GM12878 (cell line): ENCODE measurements at regions not wholly inside any gene's neighbourhood (a gene's known extent, or its start where the extent isn't known, plus 50 kb on each side); places are given as distances from the start of the nearest gene placed in this dataset.

ENCODE experiments used
- ATAC-seq: fragments of 200-7000 bp; cut with Tn5 transposase; 3 replicates; pipeline ENCODE4 v1.9.1; 2020; ENCODE audit warnings: mild to moderate bottlenecking, moderate library complexity
- BruUV-seq: library from RNA; stranded (reverse); fragments of 400-500 nt; replicated peaks from 2 replicates; lab custom pipeline; 2021; lab: Mats Ljungman, UMichigan
- CTCF ChIA-PET: fragments of 300-600 bp; sonication (Branson Sonifier 250); formaldehyde crosslinking; extraction: SDS; loops from one replicate; lab custom pipeline; 2021; ENCODE audit warnings: inconsistent platforms; lab: Yijun Ruan, JAX
- POLR2A ChIA-PET: fragments of 350-600 bp; formaldehyde crosslinking; extraction: SDS; loops from one replicate; lab custom pipeline; 2021; ENCODE audit warnings: inconsistent platforms; lab: Charles Lee
- RAD21 ChIA-PET: fragments of 300-600 bp; sonication (Branson Sonifier 250); formaldehyde crosslinking; loops from one replicate; lab custom pipeline; 2023; ENCODE audit warnings: antibody characterized with exemption; ENCODE audit not compliant: unreplicated experiment; lab: Charles Lee
- SMC1A ChIA-PET: fragments of 300-600 bp; sonication (Branson Sonifier 250); formaldehyde crosslinking; loops from one replicate; lab custom pipeline; 2023; ENCODE audit not compliant: unreplicated experiment, uncharacterized antibody; lab: Charles Lee
- DNase-seq: peaks from one replicate; pipeline ENCODE4 v3.0.0-alpha.2; 2011; ENCODE audit warnings: low read depth, low spot score
- FAIRE-seq: peaks from 3 replicates; lab custom pipeline; 2011; peaks lifted over from hg19 to GRCh38; lab: Jason Lieb, UNC
- H2AFZ ChIP-seq: 2 replicates; pipeline ENCODE4 v1.6.0; 2011; ENCODE audit warnings: low read depth, low read length, control low read depth; ENCODE audit not compliant: control insufficient read depth
- H3K27ac ChIP-seq: 2 replicates; pipeline ENCODE4 v1.5.1; 2011; ENCODE audit warnings: control low read depth; ENCODE audit not compliant: control insufficient read depth, insufficient read depth
- H3K27me3 ChIP-seq, 2 experiments: replicated peaks in 1 of 2; 2 replicates each; pipeline versions ENCODE4 v1.6.0 to v1.6.1; 2011; ENCODE audit warnings: low read length in 1 of 2; ENCODE audit not compliant: control insufficient read depth in 2 of 2, insufficient read depth in 2 of 2
- H3K36me3 ChIP-seq, 2 experiments: 2 replicates each; pipeline ENCODE4 v1.5.1; 2011; ENCODE audit warnings: low read length in 1 of 2; ENCODE audit not compliant: control insufficient read depth in 2 of 2, insufficient read depth in 2 of 2
- H3K4me1 ChIP-seq: 2 replicates; pipeline ENCODE4 v1.6.1; 2011; ENCODE audit warnings: mild to moderate bottlenecking, low read length, moderate library complexity, mixed read lengths; ENCODE audit not compliant: control insufficient read depth, insufficient read depth
- H3K4me2 ChIP-seq: 2 replicates; pipeline ENCODE4 v1.6.0; 2011; ENCODE audit warnings: control low read depth; ENCODE audit not compliant: control insufficient read depth, insufficient read depth
- H3K4me3 ChIP-seq: fragments of 200-600 bp; sonication (generic); 2 replicates; pipeline ENCODE4 v1.5.1; 2016
- H3K79me2 ChIP-seq: 2 replicates; pipeline ENCODE4 v1.6.0; 2011; ENCODE audit warnings: low read length; ENCODE audit not compliant: control insufficient read depth, insufficient read depth
- H3K9ac ChIP-seq: 2 replicates; pipeline ENCODE4 v1.8.0; 2011; ENCODE audit warnings: low read length, control low read depth, mixed read lengths; ENCODE audit not compliant: control insufficient read depth, insufficient read depth
- H3K9me3 ChIP-seq: replicated peaks from 3 replicates; pipeline ENCODE4 v1.5.1; 2011; ENCODE audit warnings: mild to moderate bottlenecking, low read length; ENCODE audit not compliant: control insufficient read depth, insufficient read depth
- H4K20me1 ChIP-seq: 2 replicates; pipeline ENCODE4 v1.6.0; 2011; ENCODE audit not compliant: control insufficient read depth, insufficient read depth
- BMI1 ChIP-seq: fragments of 450-650 bp; IDR thresholded peaks from 2 replicates; pipeline ENCODE4 v1.6.1; 2016; ENCODE audit warnings: mild to moderate bottlenecking, moderate library complexity, borderline replicate concordance
- JUND ChIP-seq: IDR thresholded peaks from 2 replicates; pipeline ENCODE4 v1.6.1; 2012; ENCODE audit warnings: low read depth, mild to moderate bottlenecking, low read length, improper control_type of control experiment, moderate library complexity
- MEF2B ChIP-seq: fragments of 450-650 bp; IDR thresholded peaks from 2 replicates; pipeline ENCODE4 v1.6.1; 2018; ENCODE audit warnings: mild to moderate bottlenecking, moderate library complexity; ENCODE audit not compliant: partially characterized antibody, poor library complexity, severe bottlenecking
- MTA2 ChIP-seq: fragments of 450-650 bp; IDR thresholded peaks from 2 replicates; pipeline ENCODE4 v1.6.1; 2016; ENCODE audit warnings: low read depth, mild to moderate bottlenecking, moderate library complexity
- NFYB ChIP-seq: IDR thresholded peaks from 2 replicates; pipeline ENCODE4 v1.6.1; 2011; ENCODE audit warnings: low read depth, mild to moderate bottlenecking, low read length, improper control_type of control experiment, moderate library complexity; ENCODE audit not compliant: insufficient read depth
- PML ChIP-seq: IDR thresholded peaks from 2 replicates; pipeline ENCODE4 v1.6.1; 2012; ENCODE audit warnings: low read length, inconsistent platforms
- POLR2AphosphoS2 ChIP-seq: IDR thresholded peaks from 2 replicates; pipeline ENCODE4 v1.6.1; 2011; ENCODE audit warnings: low read depth, mild to moderate bottlenecking, low read length, improper control_type of control experiment, moderate library complexity
- RUNX3 ChIP-seq: IDR thresholded peaks from 2 replicates; pipeline ENCODE4 v1.6.1; 2012; ENCODE audit warnings: low read length, inconsistent platforms
- ZNF207 ChIP-seq: fragments of 450-650 bp; IDR thresholded peaks from 2 replicates; pipeline ENCODE4 v1.6.1; 2014; ENCODE audit warnings: antibody characterized with exemption, mild to moderate bottlenecking, borderline replicate concordance
- ZNF24 ChIP-seq: fragments of 450-650 bp; IDR thresholded peaks from 2 replicates; pipeline ENCODE4 v1.6.1; 2017; ENCODE audit warnings: antibody characterized with exemption, mild to moderate bottlenecking
- WGBS: methylation state at CpG from one replicate; pipeline ENCODE4 v1.1.6; 2016; ENCODE audit warnings: low lambda C conversion rate; ENCODE audit not compliant: insufficient replicate concordance, insufficient coverage; ENCODE audit errors: missing lambda C conversion rate; 5-methylcytosine and 5-hydroxymethylcytosine counted together
- in situ Hi-C: fragments of 300-500 bp; cut with MboI; formaldehyde crosslinking; loops from 9 replicates; pipeline ENCODE4 v1.14.3; 2018; ENCODE audit warnings: mixed read lengths
- intact Hi-C: fragments of 100-400 bp; cut with micrococcal nuclease; formaldehyde crosslinking; loops from one replicate; pipeline ENCODE4 v1.14.2; 2022; ENCODE audit not compliant: unreplicated experiment
- TF ChIP-seq, protein P1 (sequence below): fragments of 450-650 bp; IDR thresholded peaks from 2 replicates; pipeline ENCODE4 v1.6.1; 2018; ENCODE audit warnings: borderline replicate concordance, mild to moderate bottlenecking; ENCODE audit not compliant: partially characterized antibody
- TF ChIP-seq, protein P2 (sequence below): fragments of 450-650 bp; formaldehyde crosslinking; IDR thresholded peaks from 2 replicates; pipeline ENCODE4 v1.5.0; 2022; ENCODE audit warnings: mild to moderate bottlenecking, missing genetic modification characterization

DNA sequence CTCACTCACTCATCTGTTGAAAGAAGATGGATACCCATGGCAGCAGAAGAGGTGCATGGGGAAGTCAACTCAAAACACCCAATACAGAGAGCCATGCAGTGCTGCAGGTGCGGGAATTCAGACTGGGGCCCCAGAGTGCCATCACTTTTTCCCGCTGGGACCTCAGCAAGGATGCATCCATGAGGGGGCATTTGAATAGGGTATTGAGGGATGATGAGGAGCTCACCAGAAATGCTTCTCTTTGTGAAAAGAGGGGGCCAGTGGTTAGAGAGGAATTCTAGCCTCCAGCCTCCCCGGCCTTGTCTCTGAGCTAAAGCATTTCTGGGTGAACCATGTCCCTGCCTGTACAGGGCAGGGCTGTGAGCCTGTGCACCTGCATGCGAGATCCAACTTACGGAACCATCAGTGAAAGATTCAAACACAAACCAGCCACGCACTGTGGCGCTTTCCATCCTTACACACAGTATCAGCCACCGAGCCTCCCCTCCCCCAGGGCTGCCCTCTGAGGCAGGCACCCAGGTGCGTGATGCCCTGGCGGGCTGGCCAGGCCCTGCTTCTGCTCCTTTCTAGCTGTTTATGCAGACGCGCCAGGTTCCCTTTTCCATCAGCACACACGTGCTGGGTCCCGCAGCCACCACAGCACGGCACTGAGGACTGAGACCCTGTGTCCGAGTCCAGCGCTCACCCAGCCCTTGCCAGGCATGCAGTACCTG lies 1177.2 kb downstream of the BRD1 start:
- Histone ChIP-seq H3K4me1 (no peaks in the 10 kb centered on the region), H3K79me2 (no peaks in the 10 kb centered on the region), H3K27me3 (no peaks in the 10 kb centered on the region), H4K20me1 (no peaks in the 10 kb centered on the region), H3K9ac (no peak overlapping the region), H3K27ac (no peak overlapping the region)
- WGBS = 34% methylated on average over 15 of the region's 17 CpGs
- ChIA-PET CTCF (no interaction called here), RAD21 (no interaction called here), SMC1A (no interaction called here)
- no TSS peak for BruUV-seq
- in situ Hi-C loops = no loop called here
- ATAC-seq = no peak
- TF ChIP-seq ZNF207 (no peak), MTA2 (no peak), POLR2AphosphoS2 (no peak), BMI1 (no peak), NFYB (no peak), MEF2B (no peak), ZNF24 (no peak), JUND (no peak), PML (no peak), RUNX3 (no peak)
- TF ChIP-seq, protein P1, sequence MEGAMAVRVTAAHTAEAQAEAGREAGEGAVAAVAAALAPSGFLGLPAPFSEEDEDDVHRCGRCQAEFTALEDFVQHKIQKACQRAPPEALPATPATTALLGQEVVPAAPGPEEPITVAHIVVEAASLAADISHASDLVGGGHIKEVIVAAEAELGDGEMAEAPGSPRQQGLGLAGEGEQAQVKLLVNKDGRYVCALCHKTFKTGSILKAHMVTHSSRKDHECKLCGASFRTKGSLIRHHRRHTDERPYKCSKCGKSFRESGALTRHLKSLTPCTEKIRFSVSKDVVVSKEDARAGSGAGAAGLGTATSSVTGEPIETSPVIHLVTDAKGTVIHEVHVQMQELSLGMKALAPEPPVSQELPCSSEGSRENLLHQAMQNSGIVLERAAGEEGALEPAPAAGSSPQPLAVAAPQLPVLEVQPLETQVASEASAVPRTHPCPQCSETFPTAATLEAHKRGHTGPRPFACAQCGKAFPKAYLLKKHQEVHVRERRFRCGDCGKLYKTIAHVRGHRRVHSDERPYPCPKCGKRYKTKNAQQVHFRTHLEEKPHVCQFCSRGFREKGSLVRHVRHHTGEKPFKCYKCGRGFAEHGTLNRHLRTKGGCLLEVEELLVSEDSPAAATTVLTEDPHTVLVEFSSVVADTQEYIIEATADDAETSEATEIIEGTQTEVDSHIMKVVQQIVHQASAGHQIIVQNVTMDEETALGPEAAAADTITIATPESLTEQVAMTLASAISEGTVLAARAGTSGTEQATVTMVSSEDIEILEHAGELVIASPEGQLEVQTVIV = no peak
- TF ChIP-seq, protein P2, sequence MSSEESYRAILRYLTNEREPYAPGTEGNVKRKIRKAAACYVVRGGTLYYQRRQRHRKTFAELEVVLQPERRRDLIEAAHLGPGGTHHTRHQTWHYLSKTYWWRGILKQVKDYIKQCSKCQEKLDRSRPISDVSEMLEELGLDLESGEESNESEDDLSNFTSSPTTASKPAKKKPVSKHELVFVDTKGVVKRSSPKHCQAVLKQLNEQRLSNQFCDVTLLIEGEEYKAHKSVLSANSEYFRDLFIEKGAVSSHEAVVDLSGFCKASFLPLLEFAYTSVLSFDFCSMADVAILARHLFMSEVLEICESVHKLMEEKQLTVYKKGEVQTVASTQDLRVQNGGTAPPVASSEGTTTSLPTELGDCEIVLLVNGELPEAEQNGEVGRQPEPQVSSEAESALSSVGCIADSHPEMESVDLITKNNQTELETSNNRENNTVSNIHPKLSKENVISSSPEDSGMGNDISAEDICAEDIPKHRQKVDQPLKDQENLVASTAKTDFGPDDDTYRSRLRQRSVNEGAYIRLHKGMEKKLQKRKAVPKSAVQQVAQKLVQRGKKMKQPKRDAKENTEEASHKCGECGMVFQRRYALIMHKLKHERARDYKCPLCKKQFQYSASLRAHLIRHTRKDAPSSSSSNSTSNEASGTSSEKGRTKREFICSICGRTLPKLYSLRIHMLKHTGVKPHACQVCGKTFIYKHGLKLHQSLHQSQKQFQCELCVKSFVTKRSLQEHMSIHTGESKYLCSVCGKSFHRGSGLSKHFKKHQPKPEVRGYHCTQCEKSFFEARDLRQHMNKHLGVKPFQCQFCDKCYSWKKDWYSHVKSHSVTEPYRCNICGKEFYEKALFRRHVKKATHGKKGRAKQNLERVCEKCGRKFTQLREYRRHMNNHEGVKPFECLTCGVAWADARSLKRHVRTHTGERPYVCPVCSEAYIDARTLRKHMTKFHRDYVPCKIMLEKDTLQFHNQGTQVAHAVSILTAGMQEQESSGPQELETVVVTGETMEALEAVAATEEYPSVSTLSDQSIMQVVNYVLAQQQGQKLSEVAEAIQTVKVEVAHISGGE (CRISPR knock-in tag) = no peak
- TF ChIP-seq, all 136 proteins: peak for 0
- H3K9me3 ChIP-seq = no peaks in the 10 kb centered on the region; the same call in 2 of the 3 replicates
- DNase-seq (no peak), FAIRE-seq (no peak)
- no peak overlapping the region for H2AFZ ChIP-seq
- H3K36me3 ChIP-seq = no peaks in the 10 kb centered on the region
- POLR2A ChIA-PET = no interaction called here
- H3K4me3 ChIP-seq = no peak overlapping the region
- H3K4me2 ChIP-seq = no peak overlapping the region
- intact Hi-C loops = no loop called here
